Activated naive CD8-positive, alpha-beta T cell treated with anti-CD3 and anti-CD28 coated beads, Interleukin-2, amount 10 ng/mL, durations not matched to agents 7 days and 5 days (primary cell): ENCODE measurements at regions not wholly inside any gene's neighbourhood (a gene's known extent, or its start where the extent isn't known, plus 50 kb on each side); places are given as distances from the start of the nearest gene placed in this dataset.
"Not testable (repeated sequence)": the region's sequence is repeated elsewhere in the genome, so short reads cannot be mapped to it uniquely, and the experiment has no call there.

Source experiments
- ATAC-seq: fragments of 150-1000 bp; cut with Tn5 transposase; one replicate; pipeline ENCODE4 v1.10.0; 2021; ENCODE audit warnings: low read depth, moderate library complexity
- POLR2A ChIA-PET: fragments of 350-600 bp; sonication (Branson Sonifier 250); formaldehyde crosslinking; loops from one replicate; lab custom pipeline; 2021; ENCODE audit warnings: antibody characterized with exemption; lab: Charles Lee
- DNase-seq: peaks from one replicate; pipeline ENCODE4 v3.0.0; 2021
- H3K27ac Mint-ChIP-seq: one replicate; pipeline ENCODE4 v1.8.0; 2022; ENCODE audit warnings: mild to moderate bottlenecking, mixed read lengths
- H3K27me3 Mint-ChIP-seq: one replicate; pipeline ENCODE4 v1.8.0; 2022; ENCODE audit warnings: mild to moderate bottlenecking, moderate library complexity, mixed read lengths
- H3K36me3 Mint-ChIP-seq: one replicate; pipeline ENCODE4 v1.8.0; 2021; ENCODE audit warnings: mild to moderate bottlenecking, mixed read lengths
- H3K4me1 Mint-ChIP-seq: one replicate; pipeline ENCODE4 v1.8.0; 2021; ENCODE audit warnings: mixed read lengths
- H3K4me3 Mint-ChIP-seq: one replicate; pipeline ENCODE4 v1.8.0; 2022; ENCODE audit warnings: mild to moderate bottlenecking, moderate library complexity, mixed read lengths
- H3K9me3 Mint-ChIP-seq: one replicate; pipeline ENCODE4 v1.8.0; 2021; ENCODE audit warnings: mixed read lengths

DNA sequence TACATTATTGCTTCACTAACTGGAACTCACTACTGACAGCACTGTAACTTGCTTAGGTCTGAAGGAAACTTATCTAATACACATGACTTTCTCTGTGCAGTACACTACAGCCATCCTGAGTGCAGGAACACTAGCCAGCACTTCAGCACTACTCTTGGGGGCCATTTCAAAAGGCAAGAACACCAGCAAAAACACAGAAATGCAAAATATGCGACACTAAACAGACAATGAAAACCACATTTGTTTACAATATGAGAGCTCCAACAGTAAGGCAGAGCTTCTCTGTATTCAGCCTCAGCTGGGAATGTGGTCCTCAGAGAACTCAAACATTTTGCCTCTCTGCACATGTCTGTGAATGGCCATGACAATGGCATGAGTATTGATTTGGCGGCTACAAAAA is 109.6 kb downstream of the ARRDC4 start:
- Mint-ChIP-seq H3K27me3 (peaks cover 4% of the 10 kb centered on the region), H3K27ac (no peak overlapping the region), H3K9me3 (no peaks in the 10 kb centered on the region), H3K4me1 (no peaks in the 10 kb centered on the region), H3K36me3 (no peaks in the 10 kb centered on the region), H3K4me3 (no peak overlapping the region)
- DNase-seq (no peak), ATAC-seq (no peak)
- POLR2A ChIA-PET, result no interaction called here

DNA sequence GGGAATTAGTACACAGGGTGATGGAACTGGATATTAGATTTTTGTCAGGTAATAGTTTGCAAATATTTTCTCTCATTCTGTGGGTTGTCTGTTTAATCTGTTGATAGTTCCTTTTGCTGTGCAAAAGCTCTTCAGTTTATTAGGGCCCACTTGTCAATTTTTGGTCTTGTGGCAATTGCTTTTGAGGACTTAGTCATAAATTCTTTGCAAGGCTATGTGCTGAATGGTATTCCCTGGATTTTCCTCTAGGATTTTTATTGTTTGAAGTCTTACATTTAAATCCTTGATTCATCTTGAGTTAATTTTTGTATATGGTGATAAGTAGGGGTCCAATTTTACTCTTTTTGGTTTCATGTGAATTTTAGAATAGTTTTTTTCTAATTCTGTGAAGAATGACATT is 111.3 kb downstream of the ARRDC4 start:
- no peak for ATAC-seq
- no peaks in the 10 kb centered on the region for H3K36me3 Mint-ChIP-seq

DNA sequence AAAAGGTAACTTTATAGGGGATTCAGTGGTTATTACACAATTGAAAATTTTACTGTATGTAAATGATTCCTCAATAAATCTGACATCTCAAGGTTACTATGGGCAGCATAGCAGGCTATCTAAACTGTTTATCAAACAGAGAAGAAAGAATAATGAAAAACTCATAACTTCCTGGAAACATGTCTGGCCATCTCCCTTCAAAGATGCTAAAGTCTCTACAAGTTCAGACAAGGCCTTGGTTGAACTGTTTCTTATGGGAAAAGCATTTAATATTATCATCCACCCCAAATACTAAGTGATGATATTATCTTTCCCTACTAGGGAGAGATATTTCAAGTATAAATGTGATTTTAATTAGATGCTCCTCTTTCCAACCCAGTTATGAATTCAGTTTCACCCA is 114.9 kb downstream of the ARRDC4 start:
- POLR2A ChIA-PET, result no interaction called here
- H3K4me3 Mint-ChIP-seq, result no peak overlapping the region
- no peaks in the 10 kb centered on the region for H3K9me3 Mint-ChIP-seq
- ATAC-seq, result no peak
- peaks cover 1% of the 10 kb centered on the region for H3K4me1 Mint-ChIP-seq
- no peaks in the 10 kb centered on the region for H3K36me3 Mint-ChIP-seq
- H3K27ac Mint-ChIP-seq, result no peak overlapping the region
- H3K27me3 Mint-ChIP-seq, result peaks cover 4% of the 10 kb centered on the region
- DNase-seq, result no peak

More for the DNA sequence above, 111.3 kb downstream of the ARRDC4 start:
- Mint-ChIP-seq H3K4me1 (peaks cover 1% of the 10 kb centered on the region), H3K9me3 (no peaks in the 10 kb centered on the region), H3K27me3 (peaks cover 4% of the 10 kb centered on the region), H3K27ac (no peak overlapping the region), H3K4me3 (no peak overlapping the region)
- no peak for DNase-seq
- POLR2A ChIA-PET, result no interaction called here

DNA sequence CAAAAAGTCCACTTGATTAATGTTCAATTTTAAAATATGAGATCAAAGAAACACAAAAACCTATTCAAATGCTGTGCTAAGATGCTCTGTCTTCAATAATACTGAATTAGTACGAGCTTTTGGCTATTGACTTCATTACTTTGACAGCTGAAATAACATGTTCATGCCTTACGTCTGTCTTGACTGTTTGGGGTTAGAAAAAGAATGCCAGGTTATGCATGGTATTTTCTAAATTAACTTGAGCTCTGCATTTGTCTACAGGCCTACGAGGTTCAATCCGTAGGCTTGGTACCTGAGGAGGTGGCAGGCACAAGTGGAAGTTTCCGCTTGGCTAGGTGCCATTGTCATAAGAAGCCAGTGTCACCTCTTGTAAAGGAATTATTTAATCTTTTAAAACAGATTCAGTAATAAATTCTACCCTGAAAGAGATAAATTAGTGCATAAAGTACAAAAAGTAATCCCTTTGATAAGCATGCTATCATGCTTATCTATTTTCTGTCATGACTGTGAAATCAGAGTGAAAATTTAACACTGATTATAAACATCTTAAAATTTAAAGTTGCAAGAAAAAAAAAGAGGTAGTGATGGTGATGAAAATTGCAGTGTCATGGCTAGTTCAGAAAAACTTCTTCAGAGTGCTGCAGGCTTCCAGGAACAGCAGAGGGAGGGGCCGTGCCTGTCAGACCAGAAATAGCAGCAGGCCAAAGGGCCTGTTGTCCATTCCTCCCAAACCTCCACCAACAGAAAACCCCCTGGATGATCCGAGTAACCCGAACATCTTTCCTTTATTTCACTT is 115.7 kb downstream of the ARRDC4 start:
- Mint-ChIP-seq H3K4me1 (peaks cover 1% of the 10 kb centered on the region), H3K4me3 (no peak overlapping the region), H3K27me3 (peaks cover 4% of the 10 kb centered on the region), H3K27ac (no peak overlapping the region), H3K9me3 (no peaks in the 10 kb centered on the region), H3K36me3 (no peaks in the 10 kb centered on the region)
- no peak for DNase-seq
- ATAC-seq, result no peak
- POLR2A ChIA-PET, result no interaction called here

DNA sequence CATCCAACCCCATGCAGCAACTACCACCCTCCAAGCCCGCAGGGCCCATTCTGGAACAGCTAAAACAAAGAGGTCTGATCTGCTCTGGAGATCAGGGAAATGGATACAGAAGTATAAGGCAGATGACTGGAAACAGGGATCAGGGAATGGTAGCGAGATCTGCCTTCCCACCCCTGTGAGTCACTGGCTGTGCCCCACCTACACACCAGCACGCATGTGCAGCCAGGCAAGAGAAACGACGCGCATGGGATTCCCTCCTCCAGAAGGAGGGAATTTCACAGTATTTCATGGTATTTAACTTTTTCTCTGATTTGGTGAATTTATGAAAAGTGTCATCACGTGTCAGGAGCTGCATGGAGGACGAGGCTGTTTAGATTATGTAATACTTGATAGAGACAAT is 116.7 kb downstream of the ARRDC4 start:
- no peaks in the 10 kb centered on the region for H3K9me3 Mint-ChIP-seq
- H3K4me3 Mint-ChIP-seq, result no peak overlapping the region
- no peaks in the 10 kb centered on the region for H3K36me3 Mint-ChIP-seq
- H3K27ac Mint-ChIP-seq, result no peak overlapping the region
- ATAC-seq (no peak), DNase-seq (no peak)
- POLR2A ChIA-PET, result no interaction called here
- peaks cover 1% of the 10 kb centered on the region for H3K4me1 Mint-ChIP-seq
- peaks cover 4% of the 10 kb centered on the region for H3K27me3 Mint-ChIP-seq

DNA sequence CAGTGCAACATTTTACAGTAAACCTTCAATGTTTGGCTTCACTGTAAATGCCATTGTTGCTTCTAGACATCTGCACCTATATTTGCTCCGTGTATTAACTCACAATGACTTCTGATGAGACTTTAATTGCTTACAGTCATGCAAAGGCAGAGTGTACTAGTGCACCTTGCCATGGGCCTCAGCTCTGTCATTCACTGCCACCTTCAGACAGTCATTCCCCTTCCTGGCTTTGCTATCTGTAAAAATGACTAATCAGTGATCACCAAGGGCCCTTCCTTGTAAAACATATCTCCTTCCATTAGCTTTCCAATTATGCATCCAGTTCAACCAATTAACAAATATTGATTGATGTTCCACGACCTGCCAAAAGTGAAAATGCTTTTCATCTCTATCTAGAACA is 120.3 kb downstream of the ARRDC4 start:
- Mint-ChIP-seq H3K36me3 (no peaks in the 10 kb centered on the region), H3K4me1 (peaks cover 4% of the 10 kb centered on the region), H3K9me3 (no peaks in the 10 kb centered on the region), H3K27ac (no peak overlapping the region), H3K4me3 (no peak overlapping the region), H3K27me3 (no peaks in the 10 kb centered on the region)
- POLR2A ChIA-PET, result no interaction called here
- ATAC-seq (no peak), DNase-seq (no peak)

DNA sequence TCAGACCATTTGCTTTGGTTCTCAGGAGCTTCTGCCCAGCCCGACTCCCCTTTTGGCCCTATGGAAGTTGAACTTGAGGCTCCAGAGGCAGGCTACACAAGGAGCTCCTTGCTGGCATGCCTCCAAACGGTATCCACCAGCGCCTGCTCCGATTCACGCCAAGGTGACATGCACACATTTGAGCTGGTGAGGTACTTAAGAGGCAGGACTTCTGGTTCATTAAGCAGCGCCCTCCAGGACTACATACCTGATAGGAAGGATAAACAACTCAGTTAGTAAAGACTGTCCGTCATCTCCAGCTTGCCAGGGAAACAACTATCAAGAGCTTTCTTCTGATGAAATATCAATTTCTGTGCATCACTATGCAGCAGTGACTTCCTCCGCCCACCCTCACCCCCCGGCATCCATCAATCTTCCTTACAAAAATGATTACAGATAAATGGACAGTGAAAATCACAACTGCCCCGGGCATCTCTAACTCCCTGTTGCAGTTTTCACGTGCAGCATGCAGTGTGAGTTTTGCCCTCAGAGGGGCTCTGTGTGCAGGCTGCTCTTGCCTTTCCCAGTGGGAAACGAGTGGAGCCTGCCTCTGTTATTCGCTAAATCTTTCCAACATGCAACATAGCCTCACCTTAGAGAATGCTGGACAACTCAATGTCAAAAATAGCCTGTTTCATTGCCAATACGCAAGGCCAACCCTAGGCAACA is 122.9 kb downstream of the ARRDC4 start:
- ATAC-seq (no peak), DNase-seq (no peak)
- POLR2A ChIA-PET, result no interaction called here
- Mint-ChIP-seq H3K27me3 (peaks cover 6% of the 10 kb centered on the region), H3K36me3 (no peaks in the 10 kb centered on the region), H3K4me1 (peaks cover 2% of the 10 kb centered on the region), H3K27ac (no peak overlapping the region), H3K9me3 (peaks cover 1% of the 10 kb centered on the region), H3K4me3 (no peak overlapping the region)

DNA sequence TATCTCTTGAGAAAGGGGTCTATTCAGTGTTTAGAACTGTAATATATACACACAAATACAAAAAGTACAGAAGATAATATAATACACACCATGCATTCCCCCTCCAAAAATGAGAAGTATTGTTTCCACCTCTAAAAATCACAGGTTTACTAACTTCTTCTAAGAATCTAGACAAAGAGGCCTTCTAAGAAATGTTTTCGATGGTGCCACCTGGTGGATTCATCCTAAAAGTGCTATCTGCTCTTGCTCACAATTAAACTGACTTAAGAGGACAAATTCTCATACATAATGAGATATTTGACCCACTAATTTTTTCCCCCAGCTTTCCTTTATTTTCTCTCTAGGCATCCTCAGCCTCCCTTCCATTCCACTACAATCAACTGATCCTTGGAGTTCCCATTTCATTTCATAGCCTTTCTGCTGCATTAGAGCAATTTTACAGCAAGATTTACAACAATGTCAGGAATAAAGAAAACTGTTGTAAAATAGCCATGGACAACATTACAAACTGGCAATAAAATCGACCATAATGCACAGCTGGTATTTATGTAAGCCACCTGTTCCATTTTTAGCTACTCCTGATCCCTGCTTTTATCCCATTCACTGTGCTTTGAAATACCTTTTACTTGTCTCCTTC is 124.6 kb downstream of the ARRDC4 start:
- POLR2A ChIA-PET, result no interaction called here
- no peak for ATAC-seq
- Mint-ChIP-seq H3K9me3 (peaks cover 1% of the 10 kb centered on the region), H3K27me3 (peaks cover 6% of the 10 kb centered on the region), H3K36me3 (no peaks in the 10 kb centered on the region), H3K4me1 (peaks cover 2% of the 10 kb centered on the region), H3K4me3 (no peak overlapping the region), H3K27ac (peak overlapping the region; percentile 7)
- DNase-seq, result no peak

DNA sequence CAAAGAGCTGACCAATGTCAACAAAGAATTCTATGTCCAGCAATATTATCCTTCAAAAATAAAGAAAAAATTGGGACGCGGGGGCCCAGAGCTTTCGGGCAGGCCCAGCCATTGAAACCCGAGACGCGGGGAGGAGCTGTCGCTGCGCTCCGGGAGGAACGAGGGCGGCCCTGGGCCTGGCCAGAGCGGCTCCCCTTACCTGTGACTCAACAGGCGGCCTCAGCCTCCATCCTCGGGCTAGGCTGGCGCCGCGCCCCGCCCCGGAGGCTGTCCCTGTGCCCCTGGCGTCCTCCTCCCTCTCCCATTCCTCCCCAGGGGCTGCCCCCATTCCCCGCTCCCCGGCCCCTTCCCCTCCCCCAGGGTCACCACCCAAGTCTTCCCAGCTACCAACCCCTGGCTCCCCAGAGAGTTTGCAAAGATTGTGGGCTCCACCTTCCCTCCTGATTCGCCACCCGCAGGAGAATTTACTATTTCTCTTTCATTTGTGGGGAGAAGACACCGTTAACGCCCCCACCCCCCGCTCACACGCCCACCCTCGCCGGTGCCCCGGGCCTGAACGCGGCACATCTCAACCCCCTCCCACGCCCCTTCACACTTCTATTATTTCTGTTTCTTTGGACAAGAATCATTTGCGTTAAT is 127.9 kb downstream of the ARRDC4 start:
- H3K9me3 Mint-ChIP-seq, DNase-seq, H3K4me1 Mint-ChIP-seq, H3K4me3 Mint-ChIP-seq, POLR2A ChIA-PET, H3K36me3 Mint-ChIP-seq, H3K27me3 Mint-ChIP-seq, H3K27ac Mint-ChIP-seq: not testable (repeated sequence)
- ATAC-seq, result peak; percentile 70

DNA sequence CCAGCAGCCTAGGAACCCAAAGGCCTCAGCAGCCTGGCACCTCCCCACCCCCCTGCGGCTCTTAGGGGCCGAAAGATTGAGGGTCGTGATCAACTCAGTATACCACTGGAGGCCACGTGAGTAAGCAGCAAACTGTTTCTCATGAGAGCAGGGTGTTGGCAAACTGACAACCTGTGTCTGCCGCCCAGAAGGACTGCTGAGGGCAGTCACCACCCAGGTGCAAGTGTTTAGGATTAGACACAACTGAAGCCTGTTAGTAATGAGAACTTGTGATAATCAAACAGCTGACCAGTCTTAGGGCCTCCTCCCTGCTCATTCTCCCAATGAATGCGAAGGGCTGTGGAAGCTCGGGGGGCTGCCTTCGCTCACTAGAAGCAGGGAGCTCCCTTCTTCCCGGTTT is 128.8 kb downstream of the ARRDC4 start:
- H3K4me3 Mint-ChIP-seq, H3K36me3 Mint-ChIP-seq, H3K27me3 Mint-ChIP-seq, POLR2A ChIA-PET, DNase-seq, H3K4me1 Mint-ChIP-seq, ATAC-seq, H3K27ac Mint-ChIP-seq, H3K9me3 Mint-ChIP-seq: not testable (repeated sequence)

DNA sequence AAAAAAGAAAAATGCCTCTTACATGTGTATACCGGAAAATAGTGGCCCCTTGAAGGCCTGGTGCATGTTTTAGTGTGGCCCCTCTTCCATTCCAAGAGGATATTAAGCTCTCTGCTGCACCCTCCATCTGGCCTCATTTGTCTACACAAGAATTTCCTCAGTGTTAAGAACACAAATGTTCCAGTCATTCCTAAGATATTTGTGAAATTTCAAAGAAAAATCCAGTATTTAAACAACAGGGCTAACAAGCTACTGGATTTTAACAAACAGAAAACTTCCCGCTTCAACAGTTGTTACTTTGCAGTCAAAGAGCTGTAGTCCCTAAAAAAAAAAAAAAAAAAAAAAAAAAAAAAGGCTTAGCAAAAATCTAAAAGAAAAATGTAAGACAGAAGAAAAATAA is 137.5 kb downstream of the ARRDC4 start:
- H3K36me3 Mint-ChIP-seq, H3K27me3 Mint-ChIP-seq, H3K4me1 Mint-ChIP-seq, H3K9me3 Mint-ChIP-seq, H3K27ac Mint-ChIP-seq, ATAC-seq, POLR2A ChIA-PET, DNase-seq, H3K4me3 Mint-ChIP-seq: not testable (repeated sequence)

DNA sequence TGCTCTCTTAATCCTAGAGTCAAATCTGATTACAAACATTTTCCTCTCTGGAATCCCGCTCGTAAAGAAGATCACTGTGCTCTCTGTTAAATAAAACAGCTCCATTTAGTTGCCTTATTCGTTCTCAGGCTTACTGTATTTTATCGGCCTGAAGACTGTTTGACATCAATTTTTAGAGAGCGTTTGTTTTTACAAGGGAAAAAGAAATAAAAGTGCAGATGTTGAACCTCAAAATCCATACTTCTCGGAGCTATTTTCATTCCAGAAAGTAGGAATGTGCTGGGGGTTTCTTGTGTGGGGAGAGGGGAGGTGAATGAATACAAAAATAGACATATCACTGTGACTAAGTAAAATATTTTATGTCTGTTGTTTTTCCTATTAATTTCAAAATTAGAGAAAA is 140.1 kb downstream of the ARRDC4 start:
- H3K4me3 Mint-ChIP-seq, DNase-seq, H3K27me3 Mint-ChIP-seq, ATAC-seq, H3K27ac Mint-ChIP-seq, H3K9me3 Mint-ChIP-seq, H3K36me3 Mint-ChIP-seq, POLR2A ChIA-PET, H3K4me1 Mint-ChIP-seq: not testable (repeated sequence)

DNA sequence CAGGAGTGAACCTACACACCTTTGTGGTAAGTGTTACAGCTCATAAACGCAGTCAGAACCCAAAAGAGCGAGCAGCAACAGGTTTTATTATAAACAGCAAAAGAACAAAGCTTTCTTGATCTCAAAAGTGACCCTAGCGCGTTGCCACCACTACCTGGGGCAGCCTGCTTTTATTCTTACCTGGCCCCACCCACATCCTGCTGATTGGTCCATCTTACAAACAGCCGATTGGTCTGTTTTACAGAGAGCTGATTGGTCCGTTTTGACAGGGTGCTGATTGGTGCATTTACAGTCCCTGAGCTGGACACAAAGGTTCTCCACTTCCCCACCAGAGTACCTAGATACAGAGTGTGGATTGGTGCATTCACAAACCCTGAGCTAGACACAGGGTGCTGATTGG is 143.1 kb downstream of the ARRDC4 start:
- H3K27ac Mint-ChIP-seq, result no peak overlapping the region
- no peaks in the 10 kb centered on the region for H3K36me3 Mint-ChIP-seq
- POLR2A ChIA-PET, result no interaction called here
- no peak for ATAC-seq
- H3K4me1 Mint-ChIP-seq, result no peaks in the 10 kb centered on the region
- H3K4me3 Mint-ChIP-seq, result no peak overlapping the region
- no peaks in the 10 kb centered on the region for H3K9me3 Mint-ChIP-seq
- DNase-seq, result no peak
- H3K27me3 Mint-ChIP-seq, result peaks cover 2% of the 10 kb centered on the region
